ENCODE measurements at regions not wholly inside any gene's neighbourhood (a gene's known extent, or its start where the extent isn't known, plus 50 kb on each side); places are given as distances from the start of the nearest gene placed in this dataset.

GRCh38 chr11:112310848-112311247 is 50.2 kb upstream of the PLET1 start:
- DNase-seq, result no peak
- no peaks in the 10 kb centered on the region for H3K27me3 ChIP-seq (replicated peaks; ENCODE audit: control insufficient read depth, insufficient read depth, low read length, poor library complexity, severe bottlenecking)
- no peak overlapping the region for H3K4me3 ChIP-seq (ENCODE audit: insufficient read depth, low read depth, low read length, poor library complexity, severe bottlenecking)

GRCh38 chr11:112315057-112315720 is 54.5 kb upstream of the PLET1 start:
- no peak for DNase-seq
- no peak overlapping the region for H3K27ac ChIP-seq (ENCODE audit: insufficient read depth, low read length, poor library complexity, severe bottlenecking)
- no peaks in the 10 kb centered on the region for H3K27me3 ChIP-seq (replicated peaks; ENCODE audit: control insufficient read depth, insufficient read depth, low read length, poor library complexity, severe bottlenecking)
- no peaks in the 10 kb centered on the region for H3K4me1 ChIP-seq (ENCODE audit: control insufficient read depth, insufficient read depth, low read length, poor library complexity, severe bottlenecking)
- H3K36me3 ChIP-seq (ENCODE audit: control insufficient read depth, insufficient read depth, low read length), result no peaks in the 10 kb centered on the region
- no peaks in the 10 kb centered on the region for H3K9me3 ChIP-seq (ENCODE audit: control insufficient read depth, low read length)
- H3K4me3 ChIP-seq (ENCODE audit: insufficient read depth, low read depth, low read length, poor library complexity, severe bottlenecking), result no peak overlapping the region

More at GRCh38 chr11:112310848-112311247, 50.2 kb upstream of the PLET1 start:
- Histone ChIP-seq H3K36me3 (ENCODE audit: control insufficient read depth, insufficient read depth, low read length) (no peaks in the 10 kb centered on the region), H3K27ac (ENCODE audit: insufficient read depth, low read length, poor library complexity, severe bottlenecking) (no peak overlapping the region), H3K4me1 (ENCODE audit: control insufficient read depth, insufficient read depth, low read length, poor library complexity, severe bottlenecking) (no peaks in the 10 kb centered on the region), H3K9me3 (ENCODE audit: control insufficient read depth, low read length) (no peaks in the 10 kb centered on the region)

- H3K27me3 ChIP-seq (replicated peaks; ENCODE audit: control insufficient read depth, insufficient read depth, low read length, poor library complexity, severe bottlenecking), result no peaks in the 10 kb centered on the region
- no peak overlapping the region for H3K27ac ChIP-seq (ENCODE audit: insufficient read depth, low read length, poor library complexity, severe bottlenecking)
These were observed 55.4 kb upstream of the PLET1 start for GRCh38 chr11:112315861-112316739.

GRCh38 chr11:112316971-112317370 is 56.3 kb upstream of the PLET1 start:
- DNase-seq, result no peak
- Histone ChIP-seq H3K36me3 (ENCODE audit: control insufficient read depth, insufficient read depth, low read length) (no peaks in the 10 kb centered on the region), H3K9me3 (ENCODE audit: control insufficient read depth, low read length) (no peaks in the 10 kb centered on the region), H3K4me3 (ENCODE audit: insufficient read depth, low read depth, low read length, poor library complexity, severe bottlenecking) (no peak overlapping the region), H3K27ac (ENCODE audit: insufficient read depth, low read length, poor library complexity, severe bottlenecking) (no peak overlapping the region), H3K4me1 (ENCODE audit: control insufficient read depth, insufficient read depth, low read length, poor library complexity, severe bottlenecking) (peaks cover 10% of the 10 kb centered on the region), H3K27me3 (replicated peaks; ENCODE audit: control insufficient read depth, insufficient read depth, low read length, poor library complexity, severe bottlenecking) (no peaks in the 10 kb centered on the region)

More at GRCh38 chr11:112315861-112316739, 55.4 kb upstream of the PLET1 start:
- Histone ChIP-seq H3K9me3 (ENCODE audit: control insufficient read depth, low read length) (no peaks in the 10 kb centered on the region), H3K4me1 (ENCODE audit: control insufficient read depth, insufficient read depth, low read length, poor library complexity, severe bottlenecking) (peaks cover 1% of the 10 kb centered on the region), H3K4me3 (ENCODE audit: insufficient read depth, low read depth, low read length, poor library complexity, severe bottlenecking) (no peak overlapping the region), H3K36me3 (ENCODE audit: control insufficient read depth, insufficient read depth, low read length) (no peaks in the 10 kb centered on the region)
- DNase-seq, result no peak

- H3K36me3 ChIP-seq (ENCODE audit: control insufficient read depth, insufficient read depth, low read length), result no peaks in the 10 kb centered on the region
- no peaks in the 10 kb centered on the region for H3K9me3 ChIP-seq (ENCODE audit: control insufficient read depth, low read length)
- no peaks in the 10 kb centered on the region for H3K27me3 ChIP-seq (replicated peaks; ENCODE audit: control insufficient read depth, insufficient read depth, low read length, poor library complexity, severe bottlenecking)
- H3K4me3 ChIP-seq (ENCODE audit: insufficient read depth, low read depth, low read length, poor library complexity, severe bottlenecking), result no peak overlapping the region
- H3K4me1 ChIP-seq (ENCODE audit: control insufficient read depth, insufficient read depth, low read length, poor library complexity, severe bottlenecking), result peaks cover 12% of the 10 kb centered on the region
- no peak overlapping the region for H3K27ac ChIP-seq (ENCODE audit: insufficient read depth, low read length, poor library complexity, severe bottlenecking)
- DNase-seq, result no peak
These were observed 57.5 kb upstream of the PLET1 start for GRCh38 chr11:112318184-112318591.

- peaks cover 12% of the 10 kb centered on the region for H3K4me1 ChIP-seq (ENCODE audit: control insufficient read depth, insufficient read depth, low read length, poor library complexity, severe bottlenecking)
- H3K36me3 ChIP-seq (ENCODE audit: control insufficient read depth, insufficient read depth, low read length), result no peaks in the 10 kb centered on the region
- no peaks in the 10 kb centered on the region for H3K9me3 ChIP-seq (ENCODE audit: control insufficient read depth, low read length)
- H3K27me3 ChIP-seq (replicated peaks; ENCODE audit: control insufficient read depth, insufficient read depth, low read length, poor library complexity, severe bottlenecking), result no peaks in the 10 kb centered on the region
- no peak overlapping the region for H3K4me3 ChIP-seq (ENCODE audit: insufficient read depth, low read depth, low read length, poor library complexity, severe bottlenecking)
- H3K27ac ChIP-seq (ENCODE audit: insufficient read depth, low read length, poor library complexity, severe bottlenecking), result no peak overlapping the region
- DNase-seq, result no peak
These were observed 58.0 kb upstream of the PLET1 start for GRCh38 chr11:112318661-112319060.

- DNase-seq, result no peak
- Histone ChIP-seq H3K4me1 (ENCODE audit: control insufficient read depth, insufficient read depth, low read length, poor library complexity, severe bottlenecking) (peaks cover 12% of the 10 kb centered on the region), H3K4me3 (ENCODE audit: insufficient read depth, low read depth, low read length, poor library complexity, severe bottlenecking) (no peak overlapping the region), H3K36me3 (ENCODE audit: control insufficient read depth, insufficient read depth, low read length) (no peaks in the 10 kb centered on the region), H3K27ac (ENCODE audit: insufficient read depth, low read length, poor library complexity, severe bottlenecking) (no peak overlapping the region), H3K9me3 (ENCODE audit: control insufficient read depth, low read length) (no peaks in the 10 kb centered on the region), H3K27me3 (replicated peaks; ENCODE audit: control insufficient read depth, insufficient read depth, low read length, poor library complexity, severe bottlenecking) (no peaks in the 10 kb centered on the region)
These were observed 60.0 kb upstream of the PLET1 start for GRCh38 chr11:112320668-112321067.

GRCh38 chr11:112321501-112322172 is 61.0 kb upstream of the PLET1 start:
- H3K4me3 ChIP-seq (ENCODE audit: insufficient read depth, low read depth, low read length, poor library complexity, severe bottlenecking), result no peak overlapping the region
- peaks cover 12% of the 10 kb centered on the region for H3K4me1 ChIP-seq (ENCODE audit: control insufficient read depth, insufficient read depth, low read length, poor library complexity, severe bottlenecking)
- no peak for DNase-seq
- H3K27me3 ChIP-seq (replicated peaks; ENCODE audit: control insufficient read depth, insufficient read depth, low read length, poor library complexity, severe bottlenecking), result no peaks in the 10 kb centered on the region
- H3K36me3 ChIP-seq (ENCODE audit: control insufficient read depth, insufficient read depth, low read length), result no peaks in the 10 kb centered on the region
- no peak overlapping the region for H3K27ac ChIP-seq (ENCODE audit: insufficient read depth, low read length, poor library complexity, severe bottlenecking)
- no peaks in the 10 kb centered on the region for H3K9me3 ChIP-seq (ENCODE audit: control insufficient read depth, low read length)

- Histone ChIP-seq H3K27me3 (replicated peaks; ENCODE audit: control insufficient read depth, insufficient read depth, low read length, poor library complexity, severe bottlenecking) (no peaks in the 10 kb centered on the region), H3K4me1 (ENCODE audit: control insufficient read depth, insufficient read depth, low read length, poor library complexity, severe bottlenecking) (peaks cover 12% of the 10 kb centered on the region), H3K36me3 (ENCODE audit: control insufficient read depth, insufficient read depth, low read length) (no peaks in the 10 kb centered on the region), H3K27ac (ENCODE audit: insufficient read depth, low read length, poor library complexity, severe bottlenecking) (no peak overlapping the region), H3K4me3 (ENCODE audit: insufficient read depth, low read depth, low read length, poor library complexity, severe bottlenecking) (no peak overlapping the region), H3K9me3 (ENCODE audit: control insufficient read depth, low read length) (no peaks in the 10 kb centered on the region)
- no peak for DNase-seq
These were observed 61.6 kb upstream of the PLET1 start for GRCh38 chr11:112322173-112322790.

Measured in effector memory CD4-positive, alpha-beta T cell (primary cell).